H9 (cell line): ENCODE measurements at regions not wholly inside any gene's neighbourhood (a gene's known extent, or its start where the extent isn't known, plus 50 kb on each side); places are given as distances from the start of the nearest gene placed in this dataset.

Source experiments
- DNase-seq: peaks from one replicate; pipeline ENCODE4 v3.0.0-alpha.2; 2017
- H2AFZ ChIP-seq: one replicate; pipeline ENCODE4 v1.6.1; 2013; ENCODE audit warnings: mild to moderate bottlenecking, low read length, control low read depth, moderate library complexity
- H2AK5ac ChIP-seq: 2 replicates; pipeline ENCODE4 v1.6.1; 2013; ENCODE audit warnings: low read length, control low read depth, mixed read lengths; ENCODE audit not compliant: insufficient read length
- H2BK120ac ChIP-seq: one replicate; pipeline ENCODE4 v1.6.1; 2013; ENCODE audit warnings: low read depth, mild to moderate bottlenecking, low read length, control low read depth, inconsistent platforms; ENCODE audit not compliant: poor library complexity, severe bottlenecking
- H2BK12ac ChIP-seq: 2 replicates; pipeline ENCODE4 v1.6.1; 2013; ENCODE audit warnings: low read length, control low read depth, mixed read lengths, low read depth; ENCODE audit not compliant: insufficient read length
- H2BK15ac ChIP-seq: 2 replicates; pipeline ENCODE4 v1.6.1; 2013; ENCODE audit warnings: low read depth, low read length, control low read depth
- H2BK20ac ChIP-seq: one replicate; pipeline ENCODE4 v1.6.1; 2013; ENCODE audit warnings: low read depth, mild to moderate bottlenecking, low read length, control low read depth, inconsistent platforms; ENCODE audit not compliant: poor library complexity, severe bottlenecking
- H2BK5ac ChIP-seq: 2 replicates; pipeline ENCODE4 v1.6.1; 2013; ENCODE audit warnings: low read length, control low read depth, mixed read lengths; ENCODE audit not compliant: insufficient read length
- H3K14ac ChIP-seq: 2 replicates; pipeline ENCODE4 v1.6.1; 2013; ENCODE audit warnings: low read length, control low read depth; ENCODE audit not compliant: insufficient read depth
- H3K18ac ChIP-seq: 2 replicates; pipeline ENCODE4 v1.6.1; 2013; ENCODE audit warnings: low read depth, mild to moderate bottlenecking, mixed read lengths, low read length, control low read depth; ENCODE audit not compliant: insufficient read length
- H3K23ac ChIP-seq: 2 replicates; pipeline ENCODE4 v1.6.1; 2013; ENCODE audit warnings: low read length, control low read depth, mixed read lengths, low read depth; ENCODE audit not compliant: insufficient read length
- H3K23me2 ChIP-seq: 2 replicates; pipeline ENCODE4 v1.6.1; 2013; ENCODE audit warnings: low read depth, mild to moderate bottlenecking, mixed read lengths, low read length, control low read depth; ENCODE audit not compliant: insufficient read length, poor library complexity, severe bottlenecking
- H3K27ac ChIP-seq: 2 replicates; pipeline ENCODE4 v1.5.1; 2013; ENCODE audit warnings: low read length, control low read depth, mixed read lengths, low read depth; ENCODE audit not compliant: insufficient read length
- H3K27me3 ChIP-seq: 2 replicates; pipeline ENCODE4 v1.6.1; 2013; ENCODE audit warnings: low read length, control low read depth, inconsistent platforms; ENCODE audit not compliant: insufficient read depth
- H3K4ac ChIP-seq: 2 replicates; pipeline ENCODE4 v1.6.1; 2013; ENCODE audit warnings: low read depth, mild to moderate bottlenecking, control low read depth, inconsistent platforms, low read length, moderate library complexity
- H3K4me1 ChIP-seq: 2 replicates; pipeline ENCODE4 v1.6.1; 2013; ENCODE audit warnings: low read length, control low read depth, inconsistent platforms; ENCODE audit not compliant: insufficient read depth
- H3K4me2 ChIP-seq: 2 replicates; pipeline ENCODE4 v1.6.1; 2013; ENCODE audit warnings: low read length, control low read depth, mixed read lengths; ENCODE audit not compliant: insufficient read length, insufficient read depth
- H3K56ac ChIP-seq: 2 replicates; pipeline ENCODE4 v1.6.1; 2013; ENCODE audit warnings: low read depth, mild to moderate bottlenecking, mixed read lengths, low read length, control low read depth; ENCODE audit not compliant: insufficient read length
- H3K79me1 ChIP-seq: 2 replicates; pipeline ENCODE4 v1.6.1; 2013; ENCODE audit warnings: low read depth, mild to moderate bottlenecking, moderate library complexity, low read length, control low read depth, inconsistent platforms; ENCODE audit not compliant: insufficient read depth, poor library complexity, severe bottlenecking
- H3K79me2 ChIP-seq: 2 replicates; pipeline ENCODE4 v1.6.1; 2013; ENCODE audit warnings: low read length, control low read depth, inconsistent platforms; ENCODE audit not compliant: insufficient read depth
- H3K9ac ChIP-seq: 2 replicates; pipeline ENCODE4 v1.6.1; 2013; ENCODE audit warnings: low read length, control low read depth, mixed read lengths; ENCODE audit not compliant: insufficient read length; ENCODE audit errors: extremely low read depth
- H3K9me3 ChIP-seq: one replicate; pipeline ENCODE4 v1.6.1; 2013; ENCODE audit warnings: low read depth, low read length, inconsistent platforms; ENCODE audit not compliant: control insufficient read depth
- H3T11ph ChIP-seq: one replicate; pipeline ENCODE4 v1.6.1; 2013; ENCODE audit warnings: mild to moderate bottlenecking, low read length, control low read depth, inconsistent platforms
- H4K20me1 ChIP-seq: one replicate; pipeline ENCODE4 v1.6.1; 2013; ENCODE audit not compliant: control insufficient read depth, insufficient read length, insufficient read depth
- H4K5ac ChIP-seq: 2 replicates; pipeline ENCODE4 v1.6.1; 2013; ENCODE audit warnings: low read depth, mild to moderate bottlenecking, mixed read lengths, low read length, control low read depth; ENCODE audit not compliant: insufficient read length
- H4K8ac ChIP-seq: replicated peaks from 2 replicates; pipeline ENCODE4 v1.6.1; 2013; ENCODE audit warnings: low read length, control low read depth, mixed read lengths, low read depth; ENCODE audit not compliant: insufficient read length
- H4K91ac ChIP-seq: 2 replicates; pipeline ENCODE4 v1.6.1; 2013; ENCODE audit warnings: low read depth, mild to moderate bottlenecking, moderate library complexity, mixed read lengths, low read length, control low read depth; ENCODE audit not compliant: insufficient read length
- H3K27ac Mint-ChIP-seq, 3 experiments: 2 replicates in 2 of 3; 3 replicates in 1 of 3; pipeline ENCODE4 v1.8.0; 2020 to 2021; ENCODE audit warnings: mixed read lengths in 3 of 3, mild to moderate bottlenecking in 1 of 3, moderate library complexity in 1 of 3
- H3K27me3 Mint-ChIP-seq: 2 replicates; pipeline ENCODE4 v1.8.0; 2021; ENCODE audit warnings: low read depth, mild to moderate bottlenecking, moderate library complexity, mixed read lengths
- H3K36me3 Mint-ChIP-seq, 3 experiments: 2 replicates in 2 of 3; 3 replicates in 1 of 3; pipeline ENCODE4 v1.8.0; 2020 to 2021; ENCODE audit warnings: low read depth in 3 of 3, mixed read lengths in 3 of 3; ENCODE audit not compliant: insufficient read depth in 1 of 3
- H3K4me1 Mint-ChIP-seq, 2 experiments: 2 replicates each; pipeline ENCODE4 v1.8.0; 2020; ENCODE audit warnings: mixed read lengths in 2 of 2
- H3K4me3 Mint-ChIP-seq, 2 experiments: 2 replicates in 1 of 2; 3 replicates in 1 of 2; pipeline ENCODE4 v1.8.0; 2020 to 2021; ENCODE audit warnings: mild to moderate bottlenecking in 2 of 2, mixed read lengths in 2 of 2, moderate library complexity in 1 of 2
- H3K9me3 Mint-ChIP-seq, 2 experiments: 2 replicates in 1 of 2; 3 replicates in 1 of 2; pipeline ENCODE4 v1.8.0; 2020; ENCODE audit warnings: mild to moderate bottlenecking in 2 of 2, mixed read lengths in 2 of 2, moderate library complexity in 1 of 2
- CTCF ChIP-seq: fragments of 200-600 bp; sonication (generic); conservative IDR thresholded peaks from 3 replicates; pipeline ENCODE4 v1.8.0; 2021; ENCODE audit warnings: antibody characterized with exemption, mild to moderate bottlenecking
- WGBS: extraction: QIAGEN DNeasy Blood & Tissue Kit; methylation state at CpG from one replicate; pipeline ENCODE4 v1.1.7; 2013; ENCODE audit warnings: missing lambda C conversion rate, low lambda C conversion rate, mixed read lengths; ENCODE audit not compliant: insufficient read length; ENCODE audit errors: extremely low coverage; 5-methylcytosine and 5-hydroxymethylcytosine counted together

GRCh38 chr10:113435881-113436280 is 117.0 kb upstream of the HABP2 start:
- Mint-ChIP-seq H3K36me3 (no peaks in the 10 kb centered on the region), H3K4me1 (no peaks in the 10 kb centered on the region), H3K4me3 (no peak overlapping the region), H3K9me3 (no peaks in the 10 kb centered on the region), H3K27ac (no peak overlapping the region), H3K27me3 (peaks cover 25% of the 10 kb centered on the region)
- Histone ChIP-seq H3K79me2 (no peaks in the 10 kb centered on the region), H3K9ac (no peak overlapping the region), H2AFZ (no peak overlapping the region), H2AK5ac (no peak overlapping the region), H3T11ph (no peak overlapping the region), H3K27ac (no peak overlapping the region), H3K23ac (no peak overlapping the region), H3K4ac (no peak overlapping the region), H3K56ac (no peak overlapping the region), H4K8ac (no peak overlapping the region), H3K79me1 (no peaks in the 10 kb centered on the region), H4K5ac (no peak overlapping the region), H4K91ac (no peak overlapping the region), H2BK5ac (no peak overlapping the region), H3K14ac (no peak overlapping the region), H3K4me1 (no peaks in the 10 kb centered on the region), H3K27me3 (no peaks in the 10 kb centered on the region), H3K4me2 (no peak overlapping the region), H4K20me1 (no peaks in the 10 kb centered on the region), H3K9me3 (no peaks in the 10 kb centered on the region), H3K23me2 (no peaks in the 10 kb centered on the region), H2BK12ac (no peak overlapping the region), H2BK120ac (no peak overlapping the region), H2BK20ac (no peak overlapping the region), H2BK15ac (no peak overlapping the region), H3K18ac (no peak overlapping the region)
- DNase-seq, result no peak
- no peak for TF ChIP-seq CTCF
- WGBS, result no CpG with 5 or more reads among the region's 2 CpGs
